Esophagus (tissue), 2 donors: ENCODE measurements at regions not wholly inside any gene's neighbourhood (a gene's known extent, or its start where the extent isn't known, plus 50 kb on each side); places are given as distances from the start of the nearest gene placed in this dataset.
"Not testable (repeated sequence)": the region's sequence is repeated elsewhere in the genome, so short reads cannot be mapped to it uniquely, and the experiment has no call there.

Experiments
- H3K27ac ChIP-seq, 2 donors: one replicate each; pipeline ENCODE4 v1.5.1; 2013; ENCODE audit warnings: low read depth in 2 of 2, mild to moderate bottlenecking in 2 of 2, inconsistent platforms in 1 of 2, low read length in 1 of 2, moderate library complexity in 1 of 2
- H3K27me3 ChIP-seq, 2 donors: one replicate each; pipeline ENCODE4 v1.6.1; 2013; ENCODE audit warnings: low read length in 2 of 2, control low read depth in 1 of 2, mild to moderate bottlenecking in 1 of 2; ENCODE audit not compliant: insufficient read depth in 2 of 2, control insufficient read depth in 1 of 2
- H3K36me3 ChIP-seq, 2 donors: one replicate each; pipeline ENCODE4 v1.6.1; 2013; ENCODE audit warnings: low read length in 1 of 2; ENCODE audit not compliant: control insufficient read depth in 2 of 2, insufficient read depth in 2 of 2
- H3K4me1 ChIP-seq, 2 donors: one replicate each; pipeline ENCODE4 v1.6.1; 2013; ENCODE audit warnings: low read length in 1 of 2; ENCODE audit not compliant: control insufficient read depth in 2 of 2, insufficient read depth in 2 of 2
- H3K4me3 ChIP-seq, 2 donors: one replicate each; pipeline ENCODE4 v1.5.1; 2013; ENCODE audit warnings: low read length in 2 of 2, mild to moderate bottlenecking in 2 of 2, low read depth in 1 of 2, moderate library complexity in 1 of 2
- H3K9me3 ChIP-seq, 2 donors: one replicate each; pipeline ENCODE4 v1.6.1; 2013; ENCODE audit warnings: mild to moderate bottlenecking in 2 of 2, low read depth in 1 of 2, low read length in 1 of 2, moderate library complexity in 1 of 2; ENCODE audit not compliant: control insufficient read depth in 2 of 2, insufficient read depth in 1 of 2
- WGBS, 2 donors: extraction: QIAGEN DNeasy Blood & Tissue Kit; methylation state at CpG; one replicate each; pipeline ENCODE4 v1.1.7; 2013; 5-methylcytosine and 5-hydroxymethylcytosine counted together
- donor health status: healthy with polysubstance abuse.
- donor health status: Bipolar disorder and iron deficiency.

DNA sequence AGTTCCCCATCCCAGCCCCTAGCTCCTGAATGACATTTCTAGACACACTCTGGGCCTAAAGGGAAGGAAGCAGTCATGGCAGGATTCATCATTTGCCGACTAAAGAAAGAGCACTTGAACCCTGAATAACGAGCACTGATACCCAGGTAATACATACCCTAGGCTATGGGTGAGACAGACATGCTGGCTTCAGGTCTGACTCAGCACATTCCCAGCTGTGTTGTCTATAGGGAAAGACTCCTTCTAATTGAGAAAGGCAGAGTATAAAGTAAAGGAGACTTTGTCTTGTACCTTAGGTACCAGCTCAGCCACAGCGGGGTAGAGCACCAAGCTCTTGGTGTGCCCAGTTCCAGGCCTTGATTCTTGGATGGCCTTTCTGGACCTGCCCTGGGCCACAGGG is 870.5 kb downstream of the PDCD6IP start:
- no peaks in the 10 kb centered on the region for H3K4me1 ChIP-seq
- WGBS, 2 donors = 73 to 87% methylated on average over 3 of the region's 3 CpGs
- no peak overlapping the region for H3K27ac ChIP-seq
- no peak overlapping the region for H3K4me3 ChIP-seq
- peaks cover 0 to 2% of the 10 kb centered on the region in 2 donors for H3K9me3 ChIP-seq
- H3K27me3 ChIP-seq = no peaks in the 10 kb centered on the region
- no peaks in the 10 kb centered on the region for H3K36me3 ChIP-seq

- WGBS, 2 donors = 69 to 81% methylated on average over 3 of the region's 3 CpGs
- no peaks in the 10 kb centered on the region for H3K27me3 ChIP-seq
- no peak overlapping the region for H3K27ac ChIP-seq
- H3K4me1 ChIP-seq = no peaks in the 10 kb centered on the region
- H3K4me3 ChIP-seq = no peak overlapping the region
- peaks cover 0 to 2% of the 10 kb centered on the region in 2 donors for H3K9me3 ChIP-seq
- no peaks in the 10 kb centered on the region for H3K36me3 ChIP-seq
These were observed 871.1 kb downstream of the PDCD6IP start for GRCh38 chr3:34669490-34669889.

DNA sequence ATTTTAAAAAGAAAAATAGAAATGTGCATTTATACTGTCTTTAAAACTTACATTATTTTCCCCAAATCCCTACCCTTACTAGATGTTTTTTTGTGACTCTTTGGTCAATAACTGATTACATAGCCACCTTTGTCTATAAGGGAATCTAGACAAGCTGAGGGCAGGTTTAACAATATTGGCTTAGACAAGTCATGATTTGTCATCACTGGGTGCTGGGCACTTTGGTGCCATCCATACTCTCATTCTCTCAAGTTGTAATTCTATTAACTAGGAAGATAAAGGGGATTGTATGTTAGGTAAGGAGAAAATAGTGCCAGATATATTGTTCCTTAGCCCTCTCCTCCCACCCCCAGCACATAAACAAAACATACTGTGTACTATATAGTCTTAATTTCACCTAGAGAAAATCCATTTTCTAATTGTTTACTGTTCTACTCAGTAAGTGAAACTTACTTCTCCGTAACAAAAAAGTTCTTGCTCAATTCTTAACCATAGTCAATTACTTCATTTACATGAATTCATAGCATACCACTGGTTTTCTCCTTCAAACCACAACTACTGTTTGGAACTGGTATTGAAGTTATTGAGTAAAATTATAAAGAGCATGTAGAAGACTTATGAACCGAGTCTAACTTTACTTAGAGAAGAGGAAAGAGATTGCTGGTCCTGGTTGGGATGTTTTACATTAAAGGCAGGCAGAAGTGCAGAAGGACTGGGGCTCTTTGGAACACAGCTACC is 877.1 kb downstream of the PDCD6IP start:
- Histone ChIP-seq H3K36me3 (no peaks in the 10 kb centered on the region), H3K27ac (no peak overlapping the region), H3K27me3 (no peaks in the 10 kb centered on the region), H3K4me3 (no peak overlapping the region), H3K4me1 (no peaks in the 10 kb centered on the region), H3K9me3 (no peaks in the 10 kb centered on the region)
- 77 to 83% methylated on average over 2 of the region's 2 CpGs for WGBS, 2 donors

DNA sequence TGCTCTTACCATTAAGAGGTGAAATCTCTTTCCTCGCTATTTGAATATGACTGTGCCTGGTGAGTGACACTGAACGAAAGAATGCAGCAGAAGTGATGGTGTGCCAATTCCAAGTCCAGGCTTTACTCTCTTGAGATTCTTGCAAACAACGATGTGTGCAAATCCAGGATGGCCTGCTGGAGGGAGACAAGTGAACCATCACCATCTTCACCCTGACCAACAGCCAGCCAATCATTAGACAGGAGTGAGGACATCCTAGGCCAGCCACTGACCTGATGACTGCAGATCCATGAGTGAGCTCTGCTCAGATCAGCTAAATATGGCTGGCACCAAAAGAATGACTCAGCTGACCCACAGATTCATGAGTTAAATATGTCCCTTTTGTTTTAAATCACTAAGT is 878.0 kb downstream of the PDCD6IP start:
- H3K4me1 ChIP-seq = no peaks in the 10 kb centered on the region
- no peaks in the 10 kb centered on the region for H3K36me3 ChIP-seq
- H3K4me3 ChIP-seq = no peak overlapping the region
- H3K27ac ChIP-seq = no peak overlapping the region
- H3K9me3 ChIP-seq = no peaks in the 10 kb centered on the region
- no peaks in the 10 kb centered on the region for H3K27me3 ChIP-seq
- WGBS, 2 donors = 70 to 75% methylated on average over 3 of the region's 3 CpGs

DNA sequence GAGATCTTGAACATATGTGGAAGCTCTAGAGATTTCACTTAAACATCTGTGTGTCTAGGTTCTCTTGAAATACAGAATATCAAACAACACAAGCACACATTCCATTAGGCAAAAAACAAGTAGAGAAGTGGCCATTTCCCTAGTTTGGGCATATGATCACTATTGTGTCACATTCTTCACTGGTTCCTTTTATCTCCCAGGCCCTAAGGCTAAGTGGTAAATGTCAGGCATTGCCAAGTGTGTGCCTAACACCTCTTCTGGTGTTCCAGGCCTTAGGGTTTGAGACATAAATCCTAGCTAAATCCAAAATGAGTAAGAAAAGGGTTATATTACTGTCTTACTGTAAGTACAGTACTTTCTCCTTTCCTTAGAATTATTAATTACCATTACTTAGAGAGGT is 880.1 kb downstream of the PDCD6IP start:
- no peaks in the 10 kb centered on the region for H3K9me3 ChIP-seq
- no peaks in the 10 kb centered on the region for H3K4me1 ChIP-seq
- H3K27me3 ChIP-seq = no peaks in the 10 kb centered on the region
- H3K27ac ChIP-seq = no peak overlapping the region
- H3K4me3 ChIP-seq = no peak overlapping the region
- no peaks in the 10 kb centered on the region for H3K36me3 ChIP-seq

DNA sequence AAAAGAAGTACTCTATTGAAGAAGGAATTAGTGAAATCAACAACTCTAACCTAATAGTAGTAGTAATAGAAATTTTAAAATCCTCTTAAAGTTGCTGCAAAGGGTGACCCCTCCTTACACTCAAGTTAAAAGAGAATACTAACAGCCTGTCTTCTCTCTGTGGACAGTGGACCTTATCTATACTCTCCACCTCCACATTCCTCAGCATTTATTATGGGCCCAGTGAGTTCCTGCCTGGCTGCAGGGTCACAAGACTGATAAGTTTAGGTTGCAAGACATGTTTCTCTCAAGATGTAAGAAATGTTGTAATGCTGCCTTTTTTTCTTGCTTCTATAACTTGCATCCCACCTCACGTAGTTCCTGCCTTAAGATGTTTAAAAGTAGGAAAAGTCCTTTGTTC is 880.6 kb downstream of the PDCD6IP start:
- H3K4me3 ChIP-seq, H3K4me1 ChIP-seq, H3K36me3 ChIP-seq, H3K9me3 ChIP-seq, H3K27ac ChIP-seq, H3K27me3 ChIP-seq: not testable (repeated sequence)
- 89 to 100% methylated on average over 1 of the region's 1 CpG for WGBS, 2 donors

GRCh38 chr3:34683851-34684250 is 885.4 kb downstream of the PDCD6IP start:
- H3K27me3 ChIP-seq = no peaks in the 10 kb centered on the region
- 30 to 41% methylated on average over 4 of the region's 4 CpGs for WGBS, 2 donors
- no peak overlapping the region for H3K27ac ChIP-seq
- no peak overlapping the region for H3K4me3 ChIP-seq
- no peaks in the 10 kb centered on the region for H3K4me1 ChIP-seq
- H3K9me3 ChIP-seq = no peaks in the 10 kb centered on the region
- H3K36me3 ChIP-seq = no peaks in the 10 kb centered on the region

DNA sequence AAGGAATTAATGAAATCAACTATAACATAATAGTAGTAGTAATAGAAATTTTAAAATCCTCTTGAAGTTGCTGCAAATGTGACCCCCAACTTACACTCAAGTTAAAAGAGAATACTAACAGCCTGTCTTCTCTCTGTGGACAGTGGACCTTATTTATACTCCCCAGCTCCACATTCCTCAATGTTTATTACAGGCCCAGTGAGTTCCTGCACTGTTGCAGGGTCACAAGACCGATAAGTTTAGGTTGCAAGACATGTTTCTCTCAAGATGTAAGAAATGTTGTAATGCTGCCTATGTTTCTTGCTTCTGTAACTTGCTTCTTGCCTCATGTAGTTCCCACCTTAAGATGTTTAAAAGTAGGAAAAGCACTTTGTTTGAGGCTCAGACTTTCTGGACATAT is 888.1 kb downstream of the PDCD6IP start:
- Histone ChIP-seq H3K4me1 (no peaks in the 10 kb centered on the region), H3K9me3 (no peaks in the 10 kb centered on the region), H3K27ac (no peak overlapping the region), H3K4me3 (no peak overlapping the region), H3K27me3 (no peaks in the 10 kb centered on the region), H3K36me3 (no peaks in the 10 kb centered on the region)
- WGBS, 2 donors = 76 to 85% methylated on average over 1 of the region's 1 CpG

- WGBS, 2 donors = 60 to 61% methylated on average over 1 of the region's 1 CpG
- H3K36me3 ChIP-seq = no peaks in the 10 kb centered on the region
These were observed 889.2 kb downstream of the PDCD6IP start for GRCh38 chr3:34687671-34688070.

DNA sequence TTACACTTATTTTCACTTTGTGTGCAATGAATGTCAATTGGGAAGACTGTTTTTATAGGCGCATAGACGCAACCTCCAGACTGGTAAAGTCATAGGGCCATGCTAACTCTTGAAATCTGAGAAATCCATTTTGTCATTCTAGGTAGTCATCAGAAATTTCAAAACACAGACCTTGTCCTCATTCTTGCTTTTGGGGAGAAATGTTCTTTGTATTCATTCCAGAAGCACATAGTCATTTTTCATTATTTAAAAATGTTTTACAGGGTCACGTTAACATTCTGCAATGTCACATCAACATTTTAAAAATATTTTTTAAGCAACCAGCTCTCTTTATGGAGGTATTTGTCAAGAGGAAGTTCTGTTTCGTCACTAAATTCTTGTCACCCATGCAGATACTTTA is 898.4 kb downstream of the PDCD6IP start:
- whole genome bisulfite sequencing, 2 donors = 76 to 81% methylated on average over 4 of the region's 4 CpGs
- no peaks in the 10 kb centered on the region for H3K27me3 ChIP-seq
- peaks cover 4 to 5% of the 10 kb centered on the region in 2 donors for H3K9me3 ChIP-seq

More at GRCh38 chr3:34687671-34688070, 889.2 kb downstream of the PDCD6IP start:
- H3K27ac ChIP-seq = no peak overlapping the region
- H3K27me3 ChIP-seq = no peaks in the 10 kb centered on the region
- H3K4me1 ChIP-seq = no peaks in the 10 kb centered on the region
- no peaks in the 10 kb centered on the region for H3K9me3 ChIP-seq
- H3K4me3 ChIP-seq = no peak overlapping the region

More for the DNA sequence above, 898.4 kb downstream of the PDCD6IP start:
- Histone ChIP-seq H3K27ac (no peak overlapping the region), H3K36me3 (no peaks in the 10 kb centered on the region), H3K4me1 (no peaks in the 10 kb centered on the region), H3K4me3 (no peak overlapping the region)
